Nephron progenitor cell (in vitro differentiated cells): ENCODE measurements at regions not wholly inside any gene's neighbourhood (a gene's known extent, or its start where the extent isn't known, plus 50 kb on each side); places are given as distances from the start of the nearest gene placed in this dataset.
"Not testable (repeated sequence)": the region's sequence is repeated elsewhere in the genome, so short reads cannot be mapped to it uniquely, and the experiment has no call there.

Source experiments
- DNase-seq: peaks from one replicate; pipeline ENCODE4 v3.0.0; 2021
- H3K27ac Mint-ChIP-seq: 2 replicates; pipeline ENCODE4 v1.8.0; 2021; ENCODE audit warnings: mild to moderate bottlenecking, moderate library complexity, mixed read lengths
- H3K27me3 Mint-ChIP-seq: 2 replicates; pipeline ENCODE4 v1.8.0; 2021; ENCODE audit warnings: mild to moderate bottlenecking, low read depth, mixed read lengths; ENCODE audit not compliant: poor library complexity
- H3K36me3 Mint-ChIP-seq: 2 replicates; pipeline ENCODE4 v1.8.0; 2021; ENCODE audit warnings: low read depth, mixed read lengths
- H3K4me1 Mint-ChIP-seq: 2 replicates; pipeline ENCODE4 v1.8.0; 2021; ENCODE audit warnings: mixed read lengths
- H3K4me3 Mint-ChIP-seq: 2 replicates; pipeline ENCODE4 v1.8.0; 2021; ENCODE audit warnings: mild to moderate bottlenecking, moderate library complexity, mixed read lengths
- H3K9me3 Mint-ChIP-seq: 2 replicates; pipeline ENCODE4 v1.8.0; 2021; ENCODE audit warnings: mild to moderate bottlenecking, moderate library complexity, mixed read lengths
- CTCF ChIP-seq: fragments of 200-600 bp; sonication (generic); IDR thresholded peaks from 2 replicates; pipeline ENCODE4 v1.5.0; 2021; ENCODE audit warnings: antibody characterized with exemption

- no peak for TF ChIP-seq CTCF
- peaks cover 7% of the 10 kb centered on the region for H3K9me3 Mint-ChIP-seq
- H3K4me3 Mint-ChIP-seq = no peak overlapping the region
- H3K4me1 Mint-ChIP-seq = peaks cover 36% of the 10 kb centered on the region
- DNase-seq = no peak
- H3K27ac Mint-ChIP-seq = no peak overlapping the region
- H3K27me3 Mint-ChIP-seq = peaks cover 38% of the 10 kb centered on the region
- H3K36me3 Mint-ChIP-seq = no peaks in the 10 kb centered on the region
These were observed 276.3 kb downstream of the MATN1 start for GRCh38 chr1:30447080-30447479.

- Mint-ChIP-seq H3K27me3 (peaks cover 38% of the 10 kb centered on the region), H3K4me3 (no peak overlapping the region), H3K4me1 (peaks cover 30% of the 10 kb centered on the region), H3K36me3 (no peaks in the 10 kb centered on the region), H3K9me3 (peaks cover 7% of the 10 kb centered on the region), H3K27ac (no peak overlapping the region)
- no peak for DNase-seq
- TF ChIP-seq CTCF = no peak
These were observed 276.9 kb downstream of the MATN1 start for GRCh38 chr1:30446508-30446907.

- Mint-ChIP-seq H3K27ac (no peak overlapping the region), H3K4me3 (no peak overlapping the region), H3K27me3 (peaks cover 38% of the 10 kb centered on the region), H3K4me1 (peaks cover 26% of the 10 kb centered on the region), H3K36me3 (no peaks in the 10 kb centered on the region), H3K9me3 (peaks cover 7% of the 10 kb centered on the region)
- TF ChIP-seq CTCF = no peak
- DNase-seq = no peak
These were observed 277.3 kb downstream of the MATN1 start for GRCh38 chr1:30446095-30446494.

GRCh38 chr1:30445449-30445848 is 277.9 kb downstream of the MATN1 start:
- no peak overlapping the region for H3K4me3 Mint-ChIP-seq
- TF ChIP-seq CTCF = no peak
- peaks cover 38% of the 10 kb centered on the region for H3K27me3 Mint-ChIP-seq
- H3K9me3 Mint-ChIP-seq = peaks cover 12% of the 10 kb centered on the region
- peaks cover 20% of the 10 kb centered on the region for H3K4me1 Mint-ChIP-seq
- no peaks in the 10 kb centered on the region for H3K36me3 Mint-ChIP-seq
- no peak overlapping the region for H3K27ac Mint-ChIP-seq
- no peak for DNase-seq

- Mint-ChIP-seq H3K4me1 (peaks cover 14% of the 10 kb centered on the region), H3K4me3 (no peak overlapping the region), H3K9me3 (peaks cover 12% of the 10 kb centered on the region), H3K27me3 (peaks cover 36% of the 10 kb centered on the region), H3K36me3 (no peaks in the 10 kb centered on the region), H3K27ac (no peak overlapping the region)
- TF ChIP-seq CTCF = no peak
- no peak for DNase-seq
These were observed 278.5 kb downstream of the MATN1 start for GRCh38 chr1:30444850-30445249.

- Mint-ChIP-seq H3K4me3 (no peak overlapping the region), H3K36me3 (no peaks in the 10 kb centered on the region), H3K4me1 (peaks cover 12% of the 10 kb centered on the region), H3K27ac (no peak overlapping the region), H3K9me3 (peaks cover 12% of the 10 kb centered on the region), H3K27me3 (peaks cover 36% of the 10 kb centered on the region)
- no peak for DNase-seq
- TF ChIP-seq CTCF = no peak
These were observed 279.0 kb downstream of the MATN1 start for GRCh38 chr1:30444401-30444800.

GRCh38 chr1:30438274-30438673 is 285.1 kb downstream of the MATN1 start:
- DNase-seq = not testable (repeated sequence)
- H3K27ac Mint-ChIP-seq = peak overlapping the region; percentile 48

More at GRCh38 chr1:30438274-30438673, 285.1 kb downstream of the MATN1 start:
- H3K27me3 Mint-ChIP-seq, H3K4me3 Mint-ChIP-seq, H3K4me1 Mint-ChIP-seq, H3K36me3 Mint-ChIP-seq: not testable (repeated sequence)
- peaks cover 42% of the 10 kb centered on the region for H3K9me3 Mint-ChIP-seq
